GM12878 (cell line): ENCODE measurements at regions not wholly inside any gene's neighbourhood (a gene's known extent, or its start where the extent isn't known, plus 50 kb on each side); places are given as distances from the start of the nearest gene placed in this dataset.

Experiments
- ATAC-seq: fragments of 200-7000 bp; cut with Tn5 transposase; 3 replicates; pipeline ENCODE4 v1.9.1; 2020; ENCODE audit warnings: mild to moderate bottlenecking, moderate library complexity
- BruUV-seq: library from RNA; stranded (reverse); fragments of 400-500 nt; replicated peaks from 2 replicates; lab custom pipeline; 2021; lab: Mats Ljungman, UMichigan
- CTCF ChIA-PET: fragments of 300-600 bp; sonication (Branson Sonifier 250); formaldehyde crosslinking; extraction: SDS; loops from one replicate; lab custom pipeline; 2021; ENCODE audit warnings: inconsistent platforms; lab: Yijun Ruan, JAX
- POLR2A ChIA-PET: fragments of 350-600 bp; formaldehyde crosslinking; extraction: SDS; loops from one replicate; lab custom pipeline; 2021; ENCODE audit warnings: inconsistent platforms; lab: Charles Lee
- RAD21 ChIA-PET: fragments of 300-600 bp; sonication (Branson Sonifier 250); formaldehyde crosslinking; loops from one replicate; lab custom pipeline; 2023; ENCODE audit warnings: antibody characterized with exemption; ENCODE audit not compliant: unreplicated experiment; lab: Charles Lee
- SMC1A ChIA-PET: fragments of 300-600 bp; sonication (Branson Sonifier 250); formaldehyde crosslinking; loops from one replicate; lab custom pipeline; 2023; ENCODE audit not compliant: unreplicated experiment, uncharacterized antibody; lab: Charles Lee
- DNase-seq: peaks from one replicate; pipeline ENCODE4 v3.0.0-alpha.2; 2011; ENCODE audit warnings: low read depth, low spot score
- FAIRE-seq: peaks from 3 replicates; lab custom pipeline; 2011; peaks lifted over from hg19 to GRCh38; lab: Jason Lieb, UNC
- H2AFZ ChIP-seq: 2 replicates; pipeline ENCODE4 v1.6.0; 2011; ENCODE audit warnings: low read depth, low read length, control low read depth; ENCODE audit not compliant: control insufficient read depth
- H3K27ac ChIP-seq: 2 replicates; pipeline ENCODE4 v1.5.1; 2011; ENCODE audit warnings: control low read depth; ENCODE audit not compliant: control insufficient read depth, insufficient read depth
- H3K27me3 ChIP-seq, 2 experiments: replicated peaks in 1 of 2; 2 replicates each; pipeline versions ENCODE4 v1.6.0 to v1.6.1; 2011; ENCODE audit warnings: low read length in 1 of 2; ENCODE audit not compliant: control insufficient read depth in 2 of 2, insufficient read depth in 2 of 2
- H3K36me3 ChIP-seq, 2 experiments: 2 replicates each; pipeline ENCODE4 v1.5.1; 2011; ENCODE audit warnings: low read length in 1 of 2; ENCODE audit not compliant: control insufficient read depth in 2 of 2, insufficient read depth in 2 of 2
- H3K4me1 ChIP-seq: 2 replicates; pipeline ENCODE4 v1.6.1; 2011; ENCODE audit warnings: mild to moderate bottlenecking, low read length, moderate library complexity, mixed read lengths; ENCODE audit not compliant: control insufficient read depth, insufficient read depth
- H3K4me2 ChIP-seq: 2 replicates; pipeline ENCODE4 v1.6.0; 2011; ENCODE audit warnings: control low read depth; ENCODE audit not compliant: control insufficient read depth, insufficient read depth
- H3K4me3 ChIP-seq: fragments of 200-600 bp; sonication (generic); 2 replicates; pipeline ENCODE4 v1.5.1; 2016
- H3K79me2 ChIP-seq: 2 replicates; pipeline ENCODE4 v1.6.0; 2011; ENCODE audit warnings: low read length; ENCODE audit not compliant: control insufficient read depth, insufficient read depth
- H3K9ac ChIP-seq: 2 replicates; pipeline ENCODE4 v1.8.0; 2011; ENCODE audit warnings: low read length, control low read depth, mixed read lengths; ENCODE audit not compliant: control insufficient read depth, insufficient read depth
- H3K9me3 ChIP-seq: replicated peaks from 3 replicates; pipeline ENCODE4 v1.5.1; 2011; ENCODE audit warnings: mild to moderate bottlenecking, low read length; ENCODE audit not compliant: control insufficient read depth, insufficient read depth
- H4K20me1 ChIP-seq: 2 replicates; pipeline ENCODE4 v1.6.0; 2011; ENCODE audit not compliant: control insufficient read depth, insufficient read depth
- CBX3 ChIP-seq: fragments of 200-600 bp; sonication (generic); IDR thresholded peaks from 2 replicates; pipeline ENCODE4 v1.6.1; 2016; ENCODE audit warnings: low read depth, borderline replicate concordance
- EGR1 ChIP-seq, 2 experiments: IDR thresholded peaks; 1 replicate in 1 of 2; 2 replicates in 1 of 2; pipeline ENCODE4 v1.6.1; 2011 to 2012; ENCODE audit warnings: low read depth in 2 of 2, low read length in 2 of 2, borderline replicate concordance in 1 of 2, mild to moderate bottlenecking in 1 of 2, moderate library complexity in 1 of 2
- IRF3 ChIP-seq: fragments of 450-650 bp; IDR thresholded peaks from 2 replicates; pipeline ENCODE4 v1.6.1; 2014; ENCODE audit warnings: mild to moderate bottlenecking
- KLF5 ChIP-seq: fragments of 450-650 bp; IDR thresholded peaks from 2 replicates; pipeline ENCODE4 v1.6.1; 2014; ENCODE audit warnings: mild to moderate bottlenecking; ENCODE audit not compliant: partially characterized antibody
- NR2C1 ChIP-seq: fragments of 450-650 bp; IDR thresholded peaks from 2 replicates; pipeline ENCODE4 v1.6.1; 2017; ENCODE audit warnings: antibody characterized with exemption, mild to moderate bottlenecking, moderate library complexity
- PKNOX1 ChIP-seq: fragments of 450-650 bp; IDR thresholded peaks from 2 replicates; pipeline ENCODE4 v1.6.1; 2016; ENCODE audit warnings: mild to moderate bottlenecking
- POLR2AphosphoS2 ChIP-seq: IDR thresholded peaks from 2 replicates; pipeline ENCODE4 v1.6.1; 2011; ENCODE audit warnings: low read depth, mild to moderate bottlenecking, low read length, improper control_type of control experiment, moderate library complexity
- RELB ChIP-seq: fragments of 450-650 bp; IDR thresholded peaks from 2 replicates; pipeline ENCODE4 v1.6.1; 2017; ENCODE audit warnings: low read depth, mild to moderate bottlenecking, moderate library complexity
- RFX5 ChIP-seq: IDR thresholded peaks from 2 replicates; pipeline ENCODE4 v1.6.1; 2011; ENCODE audit warnings: low read depth, low read length, improper control_type of control experiment
- SP1 ChIP-seq: IDR thresholded peaks from one replicate; pipeline ENCODE4 v1.6.1; 2011; ENCODE audit warnings: low read depth, low read length
- SPI1 ChIP-seq: IDR thresholded peaks from 2 replicates; pipeline ENCODE4 v1.6.1; 2011; ENCODE audit warnings: low read depth, mild to moderate bottlenecking, low read length, moderate library complexity, borderline replicate concordance; ENCODE audit not compliant: insufficient read depth
- TCF12 ChIP-seq: IDR thresholded peaks from 2 replicates; pipeline ENCODE4 v1.6.1; 2011; ENCODE audit warnings: low read depth, mild to moderate bottlenecking, low read length
- YBX1 ChIP-seq: fragments of 450-650 bp; IDR thresholded peaks from 2 replicates; pipeline ENCODE4 v1.6.1; 2016; ENCODE audit warnings: antibody characterized with exemption
- WGBS: methylation state at CpG from one replicate; pipeline ENCODE4 v1.1.6; 2016; ENCODE audit warnings: low lambda C conversion rate; ENCODE audit not compliant: insufficient replicate concordance, insufficient coverage; ENCODE audit errors: missing lambda C conversion rate; 5-methylcytosine and 5-hydroxymethylcytosine counted together
- in situ Hi-C: fragments of 300-500 bp; cut with MboI; formaldehyde crosslinking; loops from 9 replicates; pipeline ENCODE4 v1.14.3; 2018; ENCODE audit warnings: mixed read lengths
- intact Hi-C: fragments of 100-400 bp; cut with micrococcal nuclease; formaldehyde crosslinking; loops from one replicate; pipeline ENCODE4 v1.14.2; 2022; ENCODE audit not compliant: unreplicated experiment

GRCh38 chrX:139187738-139188137, 342.8 kb upstream of the F9 start:
- H3K27ac ChIP-seq, result no peak overlapping the region
- ChIA-PET RAD21 (no interaction called here), SMC1A (no interaction called here), CTCF (no interaction called here), POLR2A (no interaction called here)
- H3K4me2 ChIP-seq, result no peak overlapping the region
- no peaks in the 10 kb centered on the region for H3K79me2 ChIP-seq
- no peaks in the 10 kb centered on the region; a peak in 1 of 4 replicates for H3K27me3 ChIP-seq
- WGBS, result 54% methylated on average over 4 of the region's 4 CpGs
- no peak overlapping the region for H3K9ac ChIP-seq
- FAIRE-seq (no peak), ATAC-seq (no peak), DNase-seq (no peak)
- BruUV-seq, result no TSS peak
- TF ChIP-seq YBX1, result no peak
- TF ChIP-seq EGR1 (IDR thresholded peaks at IDR 0.05; ENCODE audit: borderline replicate concordance in 1 of 2, low read depth in 2 of 2, low read length in 2 of 2), result no peak
- no peak for TF ChIP-seq IRF3
- no peak for TF ChIP-seq TCF12
- TF ChIP-seq RFX5, result no peak
- TF ChIP-seq PKNOX1, result no peak
- no peak for TF ChIP-seq RELB
- TF ChIP-seq POLR2AphosphoS2, result no peak
- no peak for TF ChIP-seq KLF5
- TF ChIP-seq SP1, result no peak
- TF ChIP-seq SPI1, result no peak
- TF ChIP-seq NR2C1, result no peak
- no peak for TF ChIP-seq CBX3
- H3K4me1 ChIP-seq, result no peaks in the 10 kb centered on the region
- H3K36me3 ChIP-seq, result no peaks in the 10 kb centered on the region
- no peaks in the 10 kb centered on the region for H3K9me3 ChIP-seq
- H3K4me3 ChIP-seq, result no peak overlapping the region
- H4K20me1 ChIP-seq, result no peaks in the 10 kb centered on the region
- intact Hi-C loops, result no loop called here
- H2AFZ ChIP-seq, result no peak overlapping the region
- in situ Hi-C loops, result no loop called here
